Glomerular visceral epithelial cell (primary cell): ENCODE measurements at regions not wholly inside any gene's neighbourhood (a gene's known extent, or its start where the extent isn't known, plus 50 kb on each side); places are given as distances from the start of the nearest gene placed in this dataset.
"Not testable (repeated sequence)": the region's sequence is repeated elsewhere in the genome, so short reads cannot be mapped to it uniquely, and the experiment has no call there.

Source experiments
- DNase-seq: peaks from one replicate; pipeline ENCODE4 v3.0.0-alpha.2; 2016; ENCODE audit errors: extremely low spot score

DNA sequence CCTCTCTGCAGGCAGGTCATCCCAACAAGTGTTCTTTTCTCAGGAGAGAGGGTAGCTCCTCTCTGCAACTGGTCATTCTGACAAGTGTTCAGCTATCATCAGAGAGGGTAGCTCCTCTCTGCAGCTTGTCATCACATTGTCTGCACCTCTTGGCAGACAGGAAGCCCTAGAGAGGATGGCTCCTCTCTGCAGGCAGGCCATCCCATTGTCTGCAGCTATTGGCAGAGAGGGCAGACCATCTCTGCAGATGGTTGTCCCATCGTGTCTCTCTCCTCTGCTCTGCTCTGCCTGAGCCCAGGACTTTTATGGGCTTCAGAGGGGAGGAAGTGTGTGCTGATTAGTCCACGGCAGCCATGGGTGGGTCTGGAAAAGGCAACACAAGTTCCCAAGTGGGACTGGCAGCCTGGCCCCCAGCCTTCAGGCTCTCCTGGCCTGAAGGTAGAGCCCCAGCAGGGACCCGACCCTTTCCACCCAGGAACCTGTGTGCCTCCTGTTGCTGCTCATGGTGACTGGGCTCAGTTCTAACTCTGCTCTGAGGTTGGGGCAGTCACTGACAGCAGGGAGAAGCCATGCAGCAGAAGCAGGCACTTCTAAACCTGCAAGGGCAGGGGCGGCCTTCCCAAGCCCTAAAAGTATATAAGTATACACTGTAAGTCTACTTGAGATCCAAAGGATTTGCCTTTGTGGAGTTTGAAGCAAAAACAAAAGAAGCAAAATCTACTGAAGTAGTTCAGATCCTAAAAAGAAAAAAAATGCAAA, 637.9 kb downstream of the PLOD2 start:
- no peak for DNase-seq

DNA sequence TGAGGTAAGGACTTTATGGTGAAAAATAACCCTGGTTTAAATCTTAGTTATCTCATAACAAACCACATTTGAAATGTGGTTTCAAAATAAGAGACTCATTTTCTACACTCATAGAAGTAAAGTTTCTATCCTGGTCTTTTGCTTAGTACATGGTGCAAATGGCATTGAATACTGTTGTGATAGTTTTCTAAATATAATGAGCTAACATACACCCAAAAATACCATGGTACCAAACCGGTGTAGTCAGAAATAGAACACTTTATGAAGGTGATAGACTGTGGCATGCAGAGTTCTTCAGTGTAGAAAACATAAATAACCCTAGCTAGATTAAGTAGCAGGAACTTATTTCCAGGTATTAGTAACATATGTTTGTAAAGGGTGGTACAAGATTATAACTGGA, 629.4 kb downstream of the PLOD2 start:
- no peak for DNase-seq

DNA sequence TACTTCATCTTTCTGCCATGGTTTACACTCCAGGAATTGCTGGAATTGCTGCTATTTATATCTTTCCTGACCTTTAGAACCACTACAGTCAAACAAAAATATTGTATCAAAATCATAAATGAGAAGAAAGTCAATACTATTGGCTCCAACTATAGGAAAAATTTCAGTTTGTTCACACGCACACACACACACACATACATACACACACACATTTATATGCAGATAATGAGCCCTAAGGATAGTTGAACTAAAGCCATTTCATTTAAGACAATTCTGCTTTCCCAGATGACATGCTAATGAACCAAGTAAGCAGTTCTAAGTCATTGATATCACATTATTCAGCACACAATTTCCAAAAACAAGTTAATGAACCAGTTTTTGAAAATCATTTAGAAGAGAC, 627.3 kb downstream of the PLOD2 start:
- DNase-seq, result no peak

DNA sequence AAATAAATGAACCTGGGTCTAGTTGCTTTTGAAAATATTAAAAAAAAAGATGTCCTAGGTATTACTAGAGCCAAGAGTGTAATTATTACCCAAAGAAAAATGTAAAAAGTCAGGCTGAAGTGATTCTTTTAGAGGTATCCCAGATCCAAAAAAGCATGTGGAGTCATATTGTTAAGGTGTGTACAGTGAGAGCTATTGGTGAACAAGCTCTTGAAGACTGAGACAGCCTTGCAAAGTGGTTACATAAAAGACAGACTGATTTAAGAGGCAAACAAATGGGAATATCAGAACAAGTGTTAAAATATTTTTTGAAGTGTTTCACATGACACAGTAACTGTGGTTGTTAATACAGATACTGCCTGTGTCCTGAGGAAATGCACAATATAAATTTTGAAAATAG, 624.5 kb downstream of the PLOD2 start:
- no peak for DNase-seq

DNA sequence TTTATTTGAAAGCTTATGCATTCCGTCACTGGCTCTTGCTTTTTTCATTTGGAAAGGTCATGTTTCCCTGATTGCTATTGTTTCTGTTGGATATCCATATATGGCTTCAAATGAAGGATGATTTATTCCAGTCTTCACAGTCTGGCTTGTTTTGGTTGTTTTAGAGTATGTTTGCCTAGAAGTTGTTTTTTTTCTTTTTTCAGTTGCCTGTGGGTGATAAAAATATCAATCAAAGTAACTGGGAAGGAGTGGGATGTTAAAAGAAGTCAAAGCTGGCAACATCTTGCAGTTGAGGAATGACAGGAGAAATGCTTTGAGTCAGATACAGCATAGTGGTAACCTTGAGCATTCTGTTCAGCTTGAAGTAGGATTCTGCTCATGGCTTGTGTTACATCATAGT, 610.5 kb downstream of the PLOD2 start:
- no peak for DNase-seq

DNA sequence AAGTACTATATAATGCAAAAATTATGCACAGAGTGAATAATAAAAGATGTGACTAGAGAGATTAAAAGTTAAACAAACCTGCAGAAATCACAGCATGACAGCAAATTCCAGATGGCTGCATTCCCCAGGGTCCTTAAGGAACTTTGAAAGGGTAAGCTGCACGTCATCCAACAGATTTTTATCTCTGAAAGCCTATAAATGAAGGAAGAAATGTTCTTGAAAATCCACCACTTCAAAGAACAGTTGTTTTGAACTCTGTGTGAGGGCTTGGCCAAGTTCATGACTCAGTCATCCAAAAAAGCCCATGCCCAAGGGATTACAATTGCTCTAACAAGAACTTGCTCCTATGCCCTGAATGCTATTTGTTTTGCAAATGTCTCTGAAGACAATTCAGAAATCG, 603.6 kb downstream of the PLOD2 start:
- DNase-seq, result no peak

DNA sequence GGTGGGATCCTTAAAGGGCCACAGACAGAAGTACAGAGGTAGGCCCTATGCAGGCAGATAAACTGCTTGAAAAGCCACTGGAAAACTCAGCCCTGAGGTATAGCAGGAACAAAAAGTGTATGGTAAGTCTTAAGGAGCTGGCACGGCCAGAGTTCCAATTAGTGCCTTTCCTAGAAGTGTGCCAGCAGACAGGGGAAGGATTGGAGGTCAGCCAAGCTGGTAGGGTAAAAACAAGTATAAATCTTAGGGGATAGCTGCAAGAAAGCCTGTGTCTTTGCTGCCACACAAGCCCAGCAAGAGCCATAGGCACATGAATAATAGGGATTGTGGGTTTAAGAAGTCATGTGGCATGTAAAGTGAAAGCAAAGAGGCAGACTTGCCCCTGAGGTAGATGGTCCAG, 582.5 kb downstream of the PLOD2 start:
- no peak for DNase-seq

DNA sequence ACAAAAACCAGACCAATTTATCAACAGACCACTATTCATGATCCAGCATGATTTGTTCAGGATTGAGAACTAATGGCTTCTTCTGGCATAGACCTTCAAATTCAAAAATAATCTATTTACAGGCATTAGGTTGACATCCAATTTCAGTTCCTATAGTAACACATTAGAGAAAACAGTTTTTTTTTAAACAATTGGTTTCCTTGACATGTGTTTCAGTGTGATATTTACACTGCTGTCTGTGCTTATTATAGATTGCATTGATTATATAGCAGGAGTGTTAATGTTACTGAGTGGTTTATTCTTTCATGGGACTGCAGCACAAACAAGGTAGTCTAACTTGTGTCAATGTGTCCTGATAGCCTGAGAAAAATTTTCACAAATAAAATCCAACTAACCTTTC, 579.3 kb downstream of the PLOD2 start:
- no peak for DNase-seq

DNA sequence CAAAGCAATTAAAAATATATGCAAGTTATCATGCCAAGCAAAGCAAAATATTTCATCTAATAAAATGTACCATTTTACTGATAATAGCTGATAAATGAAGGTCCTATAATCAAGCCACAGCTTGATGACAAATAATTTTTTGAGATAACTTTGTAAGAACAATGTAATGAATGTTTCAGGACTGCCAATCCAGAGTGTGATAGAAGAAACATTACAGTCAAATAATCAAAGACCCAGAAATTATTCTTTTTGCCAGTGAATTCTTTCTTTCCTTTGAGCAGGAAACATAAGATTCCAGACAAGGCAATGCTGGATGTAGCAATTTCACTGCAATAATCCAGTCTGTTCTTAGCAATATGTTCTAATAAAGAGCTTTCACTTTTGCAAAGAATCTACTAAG, 556.1 kb downstream of the PLOD2 start:
- DNase-seq, result no peak

DNA sequence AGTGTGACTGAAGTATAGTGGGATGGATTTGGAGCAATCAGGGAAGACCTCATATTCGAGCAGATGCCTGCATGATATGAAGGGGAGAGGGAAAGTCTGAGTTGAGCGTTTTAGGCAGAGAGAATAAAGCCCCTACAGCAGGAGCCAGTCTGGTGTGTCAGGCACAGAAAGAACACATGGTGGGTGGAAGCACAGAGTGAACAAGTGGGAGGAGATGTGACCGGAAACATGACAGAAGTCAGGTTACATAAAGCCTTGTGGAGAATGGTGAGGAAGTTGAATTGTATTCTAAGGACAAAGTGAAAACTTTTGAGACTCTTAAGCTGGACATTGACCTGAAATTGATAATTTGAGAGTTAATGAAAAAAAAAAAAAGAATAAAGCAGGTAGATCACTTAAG, 541.0 kb downstream of the PLOD2 start:
- DNase-seq, result no peak

DNA sequence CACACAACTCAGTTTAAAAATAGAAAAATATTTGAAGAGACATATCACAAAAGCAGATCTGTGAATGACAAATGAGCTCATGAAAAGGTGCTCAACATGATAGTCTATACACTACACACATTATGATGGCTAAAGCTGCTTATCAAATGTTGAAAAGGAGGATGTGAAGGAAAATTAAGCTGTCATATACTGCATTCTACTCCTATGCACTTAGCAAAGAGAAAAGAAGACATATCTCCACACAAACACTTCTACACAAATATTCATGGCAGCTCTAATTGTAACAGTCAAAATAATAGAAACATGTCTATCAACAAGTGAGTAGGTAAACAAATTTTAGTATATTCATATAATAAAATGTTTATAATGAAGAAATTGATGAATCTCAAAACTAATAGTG, 540.5 kb downstream of the PLOD2 start:
- DNase-seq, result no peak

DNA sequence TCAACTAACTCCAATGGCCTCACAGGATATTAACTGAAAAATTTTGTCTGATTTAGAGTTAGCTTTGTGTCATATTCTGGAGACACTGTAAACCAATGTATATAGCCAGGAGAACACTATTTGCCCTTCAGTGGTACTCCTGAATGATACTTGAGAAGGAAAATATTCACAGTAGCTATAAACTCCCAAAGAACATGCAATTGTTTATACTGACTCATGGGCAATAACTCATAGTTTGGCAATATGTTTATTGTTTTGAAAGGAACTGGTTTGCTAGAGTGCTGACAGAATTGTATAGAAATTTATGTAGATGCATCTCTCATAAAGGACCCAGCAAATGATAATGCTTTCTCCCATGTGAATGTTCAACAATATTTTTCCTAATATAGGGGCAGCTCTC, 537.6 kb downstream of the PLOD2 start:
- no peak for DNase-seq

DNA sequence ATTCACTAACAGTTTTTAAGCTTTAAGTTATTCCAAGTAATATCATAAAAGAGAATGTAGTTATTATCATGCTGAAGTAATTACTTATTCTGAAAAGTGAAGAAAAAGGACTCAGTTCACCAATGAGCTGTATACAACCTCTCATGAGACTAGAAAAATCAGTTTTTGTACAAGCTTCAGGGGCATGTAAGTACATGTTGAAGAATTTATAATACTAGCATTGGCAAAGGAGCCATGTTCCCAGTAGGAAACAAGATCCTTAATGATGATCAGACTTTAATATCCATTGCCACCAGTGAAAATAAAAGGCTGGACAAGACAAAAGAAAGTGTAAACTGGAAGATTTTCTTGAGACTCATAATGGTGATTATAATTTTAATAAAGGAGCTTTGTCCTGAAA, 532.8 kb downstream of the PLOD2 start:
- DNase-seq, result no peak

DNA sequence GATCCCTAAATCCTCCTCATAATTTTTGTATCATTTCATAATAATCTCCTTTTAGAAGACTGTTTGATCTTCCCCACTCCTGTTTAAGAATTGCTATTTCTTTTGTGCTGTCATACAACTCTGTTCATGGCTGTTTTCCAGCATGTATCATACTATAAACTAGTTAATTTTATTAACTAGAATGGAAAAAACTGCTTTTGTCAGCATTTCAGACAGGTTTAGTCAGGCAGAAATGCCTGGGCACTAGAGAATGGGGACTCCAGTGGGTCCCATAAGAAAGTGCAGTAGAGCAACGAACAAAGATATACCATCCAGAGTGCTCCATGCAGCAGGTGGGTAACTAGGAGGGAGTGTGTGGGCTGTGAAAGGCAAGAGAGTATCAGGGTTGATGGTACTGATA, 523.9 kb downstream of the PLOD2 start:
- no peak for DNase-seq

DNA sequence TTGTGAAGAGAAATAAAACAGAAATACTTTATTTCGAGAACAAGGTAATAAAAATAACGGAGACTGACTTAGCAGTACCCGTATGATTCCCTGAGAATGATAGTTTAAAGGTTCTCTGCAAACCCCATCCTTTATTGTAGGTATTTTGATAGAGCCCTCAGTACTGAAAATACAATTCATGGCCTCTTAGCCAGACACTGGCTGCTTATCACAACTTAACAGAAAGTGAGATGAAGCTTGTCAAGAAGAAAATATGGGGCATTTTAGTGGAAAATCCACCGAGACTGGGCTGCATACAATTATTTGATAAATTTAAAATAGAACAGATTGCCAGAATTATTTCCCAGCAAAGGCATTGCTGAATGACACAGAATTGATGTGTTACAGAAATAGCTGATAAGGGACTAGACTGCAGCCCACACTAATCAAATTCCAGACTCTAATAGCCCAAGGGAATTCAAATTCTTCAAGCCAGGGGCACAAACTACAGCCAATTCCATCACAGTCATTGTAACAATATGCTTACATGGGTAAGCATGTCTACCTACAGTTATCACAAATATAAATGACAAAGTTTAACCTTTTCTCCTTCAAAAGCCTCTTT, 521.9 kb downstream of the PLOD2 start:
- DNase-seq, result no peak

DNA sequence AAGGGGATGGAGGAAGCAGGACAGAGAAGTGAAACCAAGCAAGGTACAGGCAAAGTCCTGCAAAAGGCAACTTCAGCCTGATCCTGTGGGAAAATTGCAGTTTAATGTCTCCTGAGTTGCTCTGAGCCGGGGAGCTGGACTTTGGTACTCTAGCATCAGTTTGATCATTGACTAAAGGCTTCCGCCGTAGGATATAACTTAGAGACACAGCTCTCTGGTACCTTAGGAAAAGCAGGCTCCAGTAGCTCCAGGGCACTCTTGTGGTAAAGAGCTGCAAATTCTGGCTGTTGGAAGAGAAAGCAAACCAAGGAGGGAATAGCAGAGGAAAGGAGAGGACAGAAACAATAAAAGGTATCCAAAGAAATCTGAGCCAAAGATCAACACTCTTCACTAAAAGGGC, 521.1 kb downstream of the PLOD2 start:
- DNase-seq, result no peak

DNA sequence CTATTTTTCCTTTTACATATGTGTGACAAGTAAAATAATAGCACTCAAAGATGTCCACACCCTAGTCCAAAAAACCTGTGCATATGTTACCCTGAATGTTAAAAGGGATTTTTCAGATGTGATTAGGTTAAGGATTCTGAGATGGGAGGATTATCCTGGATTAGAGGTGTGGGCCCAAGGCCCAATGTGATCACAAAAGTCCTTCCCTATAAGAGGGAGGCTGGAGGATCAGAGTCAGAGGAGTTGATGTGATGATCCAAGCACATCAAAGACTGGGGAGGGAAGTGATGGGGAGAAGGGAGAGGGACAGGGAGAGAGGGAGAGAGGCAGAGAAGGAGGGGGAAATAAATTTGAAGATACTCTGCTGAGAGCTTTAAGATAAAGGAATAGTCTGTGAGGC, 512.6 kb downstream of the PLOD2 start:
- DNase-seq, result no peak

DNA sequence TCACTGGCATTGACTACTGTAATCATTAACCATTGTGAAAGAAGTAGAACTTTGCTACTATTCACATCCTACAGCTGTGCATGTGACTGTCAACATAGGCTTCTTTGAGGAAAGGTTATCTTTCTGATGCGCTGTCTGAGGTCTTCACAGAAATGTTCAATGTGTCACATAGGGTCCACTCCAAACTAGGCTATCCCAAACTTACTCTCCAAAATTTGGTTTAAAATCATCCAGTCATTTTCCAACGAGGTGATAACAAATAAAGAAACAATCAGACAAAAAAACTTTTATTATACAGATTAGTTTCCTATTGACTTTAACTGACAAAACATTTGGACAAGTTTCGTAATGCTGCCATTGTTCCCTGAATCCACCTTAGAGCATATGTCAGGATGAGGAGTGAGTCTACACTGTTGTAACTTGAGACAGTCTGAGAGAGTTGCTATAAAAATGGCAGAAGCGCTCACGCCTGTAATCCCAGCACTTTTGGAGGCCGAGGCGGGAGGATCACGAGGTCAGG, 511.6 kb downstream of the PLOD2 start:
- no peak for DNase-seq

DNA sequence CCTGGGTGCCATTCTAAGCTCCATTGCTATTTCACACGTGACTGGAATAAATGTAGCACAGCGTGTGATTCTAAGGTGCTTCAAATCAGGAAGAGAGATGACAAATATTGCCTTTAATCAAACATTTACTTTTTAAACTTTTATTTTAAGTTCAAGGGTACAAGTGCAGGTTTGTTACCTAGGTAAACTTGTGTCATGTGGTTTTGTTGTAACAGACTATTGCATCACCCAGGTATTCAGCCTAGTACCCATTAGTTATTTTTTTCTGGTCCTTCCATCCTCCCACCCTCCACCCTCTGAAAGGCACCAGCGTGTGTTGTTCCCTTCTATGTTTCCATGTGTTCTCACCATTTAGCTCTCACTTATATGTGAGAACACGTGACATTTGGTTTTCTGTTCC, 510.8 kb downstream of the PLOD2 start:
- no peak for DNase-seq

DNA sequence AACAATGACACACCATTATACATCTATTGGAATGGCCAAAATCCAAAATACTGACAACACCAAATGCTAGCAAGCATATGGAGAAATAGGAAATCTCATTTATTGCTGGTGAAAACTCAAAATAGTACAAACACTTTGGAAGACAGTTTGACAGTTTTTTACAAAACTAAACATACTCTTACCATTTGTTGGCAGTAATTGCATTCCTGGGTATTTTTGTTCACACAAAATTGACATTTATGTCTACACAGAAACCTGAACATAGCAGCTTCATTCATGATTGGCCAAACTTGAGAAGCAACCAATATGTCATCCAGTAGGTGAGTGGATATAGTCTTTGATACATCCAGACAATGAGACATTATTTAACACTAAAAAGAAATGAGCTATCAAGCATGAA, 489.9 kb downstream of the PLOD2 start:
- no peak for DNase-seq

DNA sequence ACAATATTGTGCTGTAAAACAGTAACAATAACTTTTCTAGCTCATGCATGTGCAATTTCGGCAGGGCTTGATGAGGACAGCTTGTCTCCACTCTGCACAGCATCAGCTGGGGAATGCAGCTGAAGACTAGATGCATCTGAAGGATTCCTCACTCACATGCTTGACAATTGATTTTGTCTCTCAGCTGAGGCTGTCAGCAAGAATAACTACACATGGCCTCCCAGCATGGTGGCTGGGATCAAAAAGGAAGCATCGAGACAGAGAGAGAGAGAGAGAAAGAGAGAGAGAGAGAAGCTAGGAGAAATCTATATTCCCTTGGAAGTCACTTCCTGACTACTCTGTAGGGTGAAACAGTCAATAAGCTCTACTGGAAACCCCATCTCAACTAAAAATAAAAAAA, 487.1 kb downstream of the PLOD2 start:
- DNase-seq, result no peak

DNA sequence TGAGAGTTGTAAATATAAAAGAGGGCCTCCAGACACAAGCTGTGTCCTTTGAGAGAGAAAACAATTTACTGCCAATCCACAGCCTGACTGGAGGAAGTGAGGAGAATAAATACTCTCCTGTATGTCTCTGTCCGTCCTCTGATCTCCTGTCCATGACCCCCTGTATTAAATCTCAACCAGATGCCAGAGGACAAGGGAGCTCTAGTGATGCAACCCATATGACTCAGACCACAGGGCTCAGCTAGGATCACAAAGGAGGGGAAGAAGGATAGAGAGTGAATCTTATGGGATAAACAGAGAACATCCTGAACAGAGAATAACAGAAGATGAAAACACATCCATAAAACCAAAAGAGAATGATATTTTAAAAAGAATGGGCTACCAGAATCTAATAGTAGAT, 482.6 kb downstream of the PLOD2 start:
- DNase-seq, result no peak

DNA sequence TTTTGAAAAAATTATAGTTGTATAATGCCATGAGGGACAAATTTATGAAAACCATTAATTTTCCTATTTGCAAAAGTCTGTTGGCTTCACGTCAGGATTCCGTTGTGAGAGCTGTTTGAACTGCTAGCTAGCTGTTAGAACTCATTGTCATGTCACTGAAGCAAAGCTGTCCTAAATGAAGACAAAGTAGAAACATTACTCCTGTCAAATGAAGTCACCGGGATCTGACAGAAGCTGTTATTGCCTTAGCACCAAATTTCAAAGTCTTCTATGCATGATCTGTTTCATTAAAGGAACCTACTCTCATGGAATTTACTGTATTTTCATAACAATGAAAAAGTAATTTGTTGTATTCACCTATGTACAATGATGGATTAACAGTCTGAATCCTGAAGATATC, 479.8 kb downstream of the PLOD2 start:
- no peak for DNase-seq

DNA sequence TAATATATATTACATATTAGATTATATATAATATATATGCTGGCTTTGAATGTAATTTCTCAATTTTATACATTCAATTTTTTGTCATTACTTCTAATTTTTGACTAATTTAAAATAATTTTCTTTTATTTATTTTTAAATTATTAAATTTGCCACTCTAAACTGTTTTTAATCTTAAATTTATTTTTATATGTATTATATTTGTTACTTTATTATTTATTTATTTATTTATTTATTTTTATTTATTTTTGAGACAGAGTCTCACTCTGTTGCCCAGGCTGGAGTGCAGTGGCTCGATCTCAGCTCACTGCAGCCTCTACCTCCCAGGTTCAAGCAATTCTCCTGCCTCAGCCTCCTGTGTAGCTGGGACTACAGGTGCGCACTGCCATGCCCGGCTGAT, 473.0 kb downstream of the PLOD2 start:
- not testable (repeated sequence) for DNase-seq
